Heart left ventricle (tissue), 13 donors: ENCODE measurements at regions not wholly inside any gene's neighbourhood (a gene's known extent, or its start where the extent isn't known, plus 50 kb on each side); places are given as distances from the start of the nearest gene placed in this dataset.

Experiments
- CTCF ChIP-seq, 12 donors: fragments of 200-600 bp; sonication (generic) in 4 of 12; IDR thresholded peaks; one replicate each; pipeline versions ENCODE4 v1.5.0 to v1.8.0; 2018 to 2022; ENCODE audit warnings: antibody characterized with exemption in 12 of 12, mild to moderate bottlenecking in 5 of 12
- POLR2A ChIP-seq, 2 donors: fragments of 450-650 bp; IDR thresholded peaks; one replicate each; pipeline ENCODE4 v1.6.1; 2017; ENCODE audit warnings: antibody characterized with exemption in 2 of 2, mild to moderate bottlenecking in 2 of 2, moderate library complexity in 2 of 2
- donor health status: ischemic (EF 13 %, LVEDD 7.1; RV severe dilation, severe dysfunction).
- donor health status: DM: no; HTN: yes; CAD: no.
- donor health status: DM: no; HTN: no; CAD: no.
- donor health status: ischemic (EF 25% LVEDD 6.9; RV normal size, moderate dysfunction).
- donor health status: ischemic (EF 25% LVEDD 5.7; RV mildly dilated, moderate dysfunction).
- donor health status: ischemic (EF 35%, LVEDD 5.7; RV mildly dilated, moderate dysfunction).
- donor health status: nonischemic (EF 11% LVEDD 7.7; RV severe dilation, severe dysfunction).
- donor health status: DM: yes; HTN: yes; CAD: no.
- donor health status: PGD.
- donor health status: ischemic (EF 29% LVEDD 5.4; RV normal size, mild dysfunction).
- donor health status: nonischemic (EF 23%, LVEDD 6.1; RV moderate dilation, normal function).

- TF ChIP-seq CTCF (IDR thresholded peaks at IDR 0.05) (no peak), POLR2A (IDR thresholded peaks at IDR 0.05) (no peak)
Observed at GRCh38 chr2:144914113-144914512, 394.2 kb upstream of the ZEB2 start.
